SU-DHL-6 (cell line): ENCODE measurements at regions not wholly inside any gene's neighbourhood (a gene's known extent, or its start where the extent isn't known, plus 50 kb on each side); places are given as distances from the start of the nearest gene placed in this dataset.

Source experiments
- EZH2phosphoT487 ChIP-seq: fragments of 200-600 bp; sonication (generic), shearing (Covaris generic); conservative IDR thresholded peaks from 2 replicates; pipeline ENCODE4 v1.6.1; 2018; ENCODE audit warnings: mild to moderate bottlenecking, antibody characterized with exemption, low read length, moderate library complexity, mixed read lengths
- TF ChIP-seq, protein P1 (sequence below): fragments of 200-600 bp; sonication (generic); IDR thresholded peaks from one replicate; pipeline ENCODE4 v1.5.1; 2017; ENCODE audit warnings: antibody characterized with exemption, mild to moderate bottlenecking, low read length, moderate library complexity; ENCODE audit not compliant: insufficient read depth, poor library complexity, severe bottlenecking

DNA sequence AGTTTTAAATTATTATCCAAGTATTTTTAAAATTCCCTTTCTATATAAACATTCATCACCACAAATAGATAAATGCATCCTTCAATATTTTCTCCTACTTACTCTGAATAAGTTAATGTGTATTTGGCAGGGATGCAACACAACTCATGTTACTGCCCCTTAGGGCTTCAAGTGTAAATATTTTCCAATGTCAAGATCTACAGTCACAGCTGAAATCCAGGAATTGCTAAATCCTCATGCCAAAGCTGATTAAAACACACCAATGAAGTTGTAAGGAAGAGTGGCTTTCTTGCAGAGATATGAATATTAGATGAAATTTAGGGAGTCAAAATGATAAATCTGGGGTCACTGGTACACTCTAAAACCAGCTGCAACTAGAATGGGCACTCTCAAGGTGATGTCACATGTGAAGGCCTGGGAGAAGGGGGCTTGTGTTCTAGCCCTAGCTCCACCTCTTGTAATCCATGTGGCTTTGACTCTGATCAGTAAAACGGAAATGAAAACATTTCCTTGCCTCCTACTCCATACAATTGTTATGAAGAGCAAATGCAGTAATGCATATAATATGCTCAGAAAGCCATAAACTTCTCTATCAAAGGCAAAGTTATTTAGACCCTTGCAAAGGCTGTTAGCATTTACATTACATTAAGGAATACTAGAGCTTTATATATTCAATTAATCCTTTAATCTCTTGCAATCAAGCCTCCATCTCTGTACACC, 228.1 kb upstream of the NFE2L3 start:
- TF ChIP-seq, protein P1, sequence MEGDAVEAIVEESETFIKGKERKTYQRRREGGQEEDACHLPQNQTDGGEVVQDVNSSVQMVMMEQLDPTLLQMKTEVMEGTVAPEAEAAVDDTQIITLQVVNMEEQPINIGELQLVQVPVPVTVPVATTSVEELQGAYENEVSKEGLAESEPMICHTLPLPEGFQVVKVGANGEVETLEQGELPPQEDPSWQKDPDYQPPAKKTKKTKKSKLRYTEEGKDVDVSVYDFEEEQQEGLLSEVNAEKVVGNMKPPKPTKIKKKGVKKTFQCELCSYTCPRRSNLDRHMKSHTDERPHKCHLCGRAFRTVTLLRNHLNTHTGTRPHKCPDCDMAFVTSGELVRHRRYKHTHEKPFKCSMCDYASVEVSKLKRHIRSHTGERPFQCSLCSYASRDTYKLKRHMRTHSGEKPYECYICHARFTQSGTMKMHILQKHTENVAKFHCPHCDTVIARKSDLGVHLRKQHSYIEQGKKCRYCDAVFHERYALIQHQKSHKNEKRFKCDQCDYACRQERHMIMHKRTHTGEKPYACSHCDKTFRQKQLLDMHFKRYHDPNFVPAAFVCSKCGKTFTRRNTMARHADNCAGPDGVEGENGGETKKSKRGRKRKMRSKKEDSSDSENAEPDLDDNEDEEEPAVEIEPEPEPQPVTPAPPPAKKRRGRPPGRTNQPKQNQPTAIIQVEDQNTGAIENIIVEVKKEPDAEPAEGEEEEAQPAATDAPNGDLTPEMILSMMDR: no peak
- no peak for TF ChIP-seq EZH2phosphoT487
